Endothelial cell of umbilical vein (primary cell): ENCODE measurements at regions not wholly inside any gene's neighbourhood (a gene's known extent, or its start where the extent isn't known, plus 50 kb on each side); places are given as distances from the start of the nearest gene placed in this dataset.

Experiments used
- BruUV-seq: library from RNA; stranded (reverse); fragments of 400-500 nt; replicated peaks from 2 replicates; lab custom pipeline; 2021; lab: Mats Ljungman, UMichigan
- CTCF ChIA-PET: fragments of 300-600, 350-600 bp; sonication (Branson Sonifier 250); formaldehyde crosslinking; loops from one replicate; lab custom pipeline; 2021; ENCODE audit warnings: antibody characterized with exemption, inconsistent platforms; lab: Charles Lee
- POLR2A ChIA-PET: fragments of 300-600, 350-600 bp; sonication (Branson Sonifier 250); formaldehyde crosslinking; loops from one replicate; lab custom pipeline; 2021; ENCODE audit warnings: antibody characterized with exemption, inconsistent platforms; lab: Charles Lee
- DNase-seq: peaks from one replicate; pipeline ENCODE4 v3.0.0-alpha.2; 2011; ENCODE audit warnings: low read depth, low spot score
- FAIRE-seq: peaks from 2 replicates; lab custom pipeline; 2011; peaks lifted over from hg19 to GRCh38; lab: Jason Lieb, UNC
- H2AFZ ChIP-seq: 2 replicates; pipeline ENCODE4 v1.6.0; 2012; ENCODE audit warnings: low read depth, low read length, control low read depth, inconsistent platforms
- H3K27ac ChIP-seq: 2 replicates; pipeline ENCODE4 v1.5.1; 2011; ENCODE audit warnings: low read depth, mild to moderate bottlenecking, control low read depth, low read length, moderate library complexity; ENCODE audit not compliant: insufficient read depth
- H3K27me3 ChIP-seq, 2 experiments: 2 replicates each; pipeline versions ENCODE4 v1.6.0 to v1.6.1; 2011; ENCODE audit warnings: low read length in 2 of 2, mixed read lengths in 1 of 2; ENCODE audit not compliant: control insufficient read depth in 2 of 2, insufficient read depth in 2 of 2
- H3K36me3 ChIP-seq, 2 experiments: 2 replicates in 1 of 2; 3 replicates in 1 of 2; pipeline ENCODE4 v1.5.1; 2011; ENCODE audit warnings: low read length in 2 of 2, mild to moderate bottlenecking in 1 of 2, moderate library complexity in 1 of 2; ENCODE audit not compliant: control insufficient read depth in 2 of 2, insufficient read depth in 2 of 2; ENCODE audit errors: extremely low read depth in 1 of 2
- H3K4me1 ChIP-seq: 3 replicates; pipeline ENCODE4 v1.5.1; 2011; ENCODE audit warnings: mild to moderate bottlenecking, low read length; ENCODE audit not compliant: control insufficient read depth, insufficient read depth; ENCODE audit errors: extremely low read depth
- H3K4me2 ChIP-seq: 2 replicates; pipeline ENCODE4 v1.6.1; 2011; ENCODE audit warnings: low read length, control low read depth, mixed read lengths; ENCODE audit not compliant: insufficient read depth
- H3K4me3 ChIP-seq, 3 experiments: fragments of 200-600 bp in 1 of 3; sonication (generic), shearing (Covaris generic) in 1 of 3; replicated peaks in 1 of 3; 2 replicates each; pipeline ENCODE4 v1.5.1; 2011 to 2016; ENCODE audit warnings: control low read depth in 3 of 3, low read length in 3 of 3, mild to moderate bottlenecking in 2 of 3, inconsistent platforms in 1 of 3, low read depth in 1 of 3, moderate library complexity in 1 of 3; ENCODE audit not compliant: insufficient read depth in 1 of 3
- H3K79me2 ChIP-seq: 2 replicates; pipeline ENCODE4 v1.6.0; 2012; ENCODE audit warnings: low read length, inconsistent platforms; ENCODE audit not compliant: control insufficient read depth, insufficient read depth
- H3K9ac ChIP-seq: replicated peaks from 2 replicates; pipeline ENCODE3; 2011; ENCODE audit warnings: low read length, control low read depth; ENCODE audit not compliant: insufficient read depth; ENCODE audit errors: extremely low read depth
- H3K9me1 ChIP-seq: replicated peaks from 3 replicates; pipeline ENCODE4 v1.6.0; 2011; ENCODE audit warnings: mild to moderate bottlenecking, low read length; ENCODE audit not compliant: control insufficient read depth, insufficient read depth; ENCODE audit errors: extremely low read depth
- H3K9me3 ChIP-seq: replicated peaks from 2 replicates; pipeline ENCODE4 v1.5.1; 2012; ENCODE audit warnings: low read length, inconsistent platforms; ENCODE audit not compliant: control insufficient read depth, insufficient read depth
- H4K20me1 ChIP-seq: replicated peaks from 2 replicates; pipeline ENCODE3; 2011; ENCODE audit warnings: mild to moderate bottlenecking, low read length; ENCODE audit not compliant: control insufficient read depth, insufficient read depth; ENCODE audit errors: extremely low read depth
- EZH2 ChIP-seq: IDR thresholded peaks from 2 replicates; pipeline ENCODE4 v1.6.1; 2012; ENCODE audit warnings: borderline replicate concordance, low read depth, mild to moderate bottlenecking, moderate library complexity, low read length, inconsistent platforms; ENCODE audit not compliant: severe bottlenecking
- FOS ChIP-seq: IDR thresholded peaks from 2 replicates; pipeline ENCODE4 v1.6.1; 2011; ENCODE audit warnings: mild to moderate bottlenecking, low read length, moderate library complexity, borderline replicate concordance; ENCODE audit not compliant: insufficient read depth
- GATA2 ChIP-seq: IDR thresholded peaks from 2 replicates; pipeline ENCODE4 v1.7.0; 2011; ENCODE audit warnings: low read depth, mild to moderate bottlenecking, moderate library complexity, mixed read lengths, low read length; ENCODE audit not compliant: insufficient read length, insufficient read depth
- JUN ChIP-seq: IDR thresholded peaks from 2 replicates; pipeline ENCODE4 v1.6.1; 2011; ENCODE audit warnings: borderline replicate concordance, low read depth; ENCODE audit not compliant: insufficient read length, insufficient read depth
- MYC ChIP-seq: IDR thresholded peaks from one replicate; pipeline ENCODE4 v1.6.1; 2011; ENCODE audit warnings: mild to moderate bottlenecking, low read depth, low read length
- POLR2A ChIP-seq: IDR thresholded peaks from 2 replicates; pipeline ENCODE4 v1.6.1; 2012; ENCODE audit warnings: low read depth, mild to moderate bottlenecking, control low read depth, low read length
- POLR2AphosphoS5 ChIP-seq: IDR thresholded peaks from 2 replicates; pipeline ENCODE4 v1.6.1; 2012; ENCODE audit warnings: low read depth, mild to moderate bottlenecking, control low read depth, low read length, moderate library complexity; ENCODE audit not compliant: insufficient read depth
- dilution Hi-C: fragments of 300-500 bp; cut with MboI; formaldehyde crosslinking; loops from one replicate; pipeline ENCODE4 v1.15.0; 2019; ENCODE audit warnings: low sequenced_read_pairs; ENCODE audit not compliant: extremely low pct_ligation_motif_present
- intact Hi-C: fragments of 100-400 bp; cut with micrococcal nuclease; formaldehyde crosslinking; loops from one replicate; pipeline ENCODE4 v1.10.0; 2022
- TF ChIP-seq, protein P1 (sequence below), 2 donors: IDR thresholded peaks; 1 replicate in 1 of 2; 2 replicates in 1 of 2; pipeline ENCODE4 v1.5.1; 2011; ENCODE audit warnings: low read length in 2 of 2, mild to moderate bottlenecking in 2 of 2, moderate library complexity in 2 of 2, control low read depth in 1 of 2, inconsistent platforms in 1 of 2, low read depth in 1 of 2; ENCODE audit not compliant: insufficient read depth in 1 of 2; ENCODE audit errors: extremely low read depth in 1 of 2
- TF ChIP-seq, protein P2 (sequence below): IDR thresholded peaks from 2 replicates; pipeline ENCODE4 v1.6.1; 2011; ENCODE audit not compliant: insufficient read depth, insufficient read length

GRCh38 chr7:153698046-153698445 lies 354.2 kb upstream of the DPP6 start:
- Histone ChIP-seq H3K4me1 (no peaks in the 10 kb centered on the region), H3K36me3 (no peaks in the 10 kb centered on the region), H3K9me1 (no peaks in the 10 kb centered on the region), H3K9me3 (peaks cover 9% of the 10 kb centered on the region), H3K9ac (no peak overlapping the region), H2AFZ (no peak overlapping the region), H3K4me3 (no peak overlapping the region), H3K79me2 (no peaks in the 10 kb centered on the region), H3K4me2 (no peak overlapping the region), H4K20me1 (no peaks in the 10 kb centered on the region), H3K27ac (no peak overlapping the region), H3K27me3 (no peaks in the 10 kb centered on the region)
- POLR2A ChIA-PET, result no interaction called here
- intact Hi-C loops, result no loop called here
- TF ChIP-seq POLR2A, result no peak
- TF ChIP-seq POLR2AphosphoS5, result no peak
- TF ChIP-seq GATA2, result no peak
- TF ChIP-seq FOS, result no peak
- no peak for TF ChIP-seq EZH2
- TF ChIP-seq, protein P1, sequence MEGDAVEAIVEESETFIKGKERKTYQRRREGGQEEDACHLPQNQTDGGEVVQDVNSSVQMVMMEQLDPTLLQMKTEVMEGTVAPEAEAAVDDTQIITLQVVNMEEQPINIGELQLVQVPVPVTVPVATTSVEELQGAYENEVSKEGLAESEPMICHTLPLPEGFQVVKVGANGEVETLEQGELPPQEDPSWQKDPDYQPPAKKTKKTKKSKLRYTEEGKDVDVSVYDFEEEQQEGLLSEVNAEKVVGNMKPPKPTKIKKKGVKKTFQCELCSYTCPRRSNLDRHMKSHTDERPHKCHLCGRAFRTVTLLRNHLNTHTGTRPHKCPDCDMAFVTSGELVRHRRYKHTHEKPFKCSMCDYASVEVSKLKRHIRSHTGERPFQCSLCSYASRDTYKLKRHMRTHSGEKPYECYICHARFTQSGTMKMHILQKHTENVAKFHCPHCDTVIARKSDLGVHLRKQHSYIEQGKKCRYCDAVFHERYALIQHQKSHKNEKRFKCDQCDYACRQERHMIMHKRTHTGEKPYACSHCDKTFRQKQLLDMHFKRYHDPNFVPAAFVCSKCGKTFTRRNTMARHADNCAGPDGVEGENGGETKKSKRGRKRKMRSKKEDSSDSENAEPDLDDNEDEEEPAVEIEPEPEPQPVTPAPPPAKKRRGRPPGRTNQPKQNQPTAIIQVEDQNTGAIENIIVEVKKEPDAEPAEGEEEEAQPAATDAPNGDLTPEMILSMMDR (IDR thresholded peaks at IDR 0.05; ENCODE audit: extremely low read depth in 1 of 2, insufficient read depth in 1 of 2, low read depth in 1 of 2, low read length in 2 of 2), result no peak
- no peak for TF ChIP-seq JUN
- TF ChIP-seq, protein P2, sequence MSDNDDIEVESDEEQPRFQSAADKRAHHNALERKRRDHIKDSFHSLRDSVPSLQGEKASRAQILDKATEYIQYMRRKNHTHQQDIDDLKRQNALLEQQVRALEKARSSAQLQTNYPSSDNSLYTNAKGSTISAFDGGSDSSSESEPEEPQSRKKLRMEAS, result no peak
- TF ChIP-seq MYC, result no peak
- no TSS peak for BruUV-seq
- FAIRE-seq, result no peak
- dilution Hi-C loops, result no loop called here
- CTCF ChIA-PET, result no interaction called here
- DNase-seq, result no peak
